HG02798 (cell line): ENCODE measurements at regions not wholly inside any gene's neighbourhood (a gene's known extent, or its start where the extent isn't known, plus 50 kb on each side); places are given as distances from the start of the nearest gene placed in this dataset.
"Not testable (repeated sequence)": the region's sequence is repeated elsewhere in the genome, so short reads cannot be mapped to it uniquely, and the experiment has no call there.

Experiments used
- ATAC-seq: cut with Tn5 transposase; IDR thresholded peaks from one replicate; pipeline ENCODE4 v1.9.1; 2021; ENCODE audit warnings: mild to moderate bottlenecking; ENCODE audit not compliant: unreplicated experiment, poor library complexity

DNA sequence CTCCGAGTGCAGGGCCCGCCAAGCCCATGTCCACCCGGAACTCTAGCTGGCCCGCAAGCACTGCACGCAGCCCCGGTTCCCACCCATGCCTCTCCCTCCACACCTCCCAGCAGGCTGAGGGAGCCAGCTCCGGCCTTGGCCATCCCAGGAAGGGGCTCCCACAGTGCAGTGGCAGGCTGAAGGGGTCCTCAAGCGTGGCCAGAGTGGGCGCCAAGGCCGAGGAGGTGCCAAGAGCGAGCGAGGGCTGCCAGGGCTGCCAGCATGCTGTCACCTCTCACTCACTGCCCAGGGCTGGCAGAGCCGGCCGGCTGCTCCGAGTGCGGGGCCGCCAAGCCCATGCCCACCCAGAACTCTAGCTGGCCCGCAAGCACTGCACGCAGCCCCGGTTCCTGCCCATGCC, 75.5 kb upstream of the TBC1D5 start:
- not testable (repeated sequence) for ATAC-seq

- ATAC-seq, result no peak
Measured at GRCh38 chr3:17817545-17817944, 75.1 kb upstream of the TBC1D5 start.

DNA sequence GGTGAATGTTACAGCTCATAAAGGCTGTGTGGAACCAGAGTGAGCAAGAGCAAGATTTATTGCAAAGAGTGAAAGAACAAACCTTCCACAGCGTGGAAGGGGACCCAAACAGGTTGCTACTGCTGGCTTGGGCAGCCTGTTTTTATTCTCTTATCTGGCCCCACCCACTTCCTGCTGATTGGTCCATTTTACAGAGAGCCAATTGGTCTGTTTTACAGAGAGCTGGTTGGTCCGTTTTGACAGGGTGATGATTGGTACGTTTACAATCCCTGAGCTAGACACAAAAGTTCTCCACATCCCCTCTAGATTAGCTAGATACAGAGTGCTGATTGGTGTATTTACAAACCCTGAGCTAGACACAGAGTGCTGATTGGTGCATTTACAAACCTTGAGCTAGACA, 74.4 kb upstream of the TBC1D5 start:
- ATAC-seq, result not testable (repeated sequence)

DNA sequence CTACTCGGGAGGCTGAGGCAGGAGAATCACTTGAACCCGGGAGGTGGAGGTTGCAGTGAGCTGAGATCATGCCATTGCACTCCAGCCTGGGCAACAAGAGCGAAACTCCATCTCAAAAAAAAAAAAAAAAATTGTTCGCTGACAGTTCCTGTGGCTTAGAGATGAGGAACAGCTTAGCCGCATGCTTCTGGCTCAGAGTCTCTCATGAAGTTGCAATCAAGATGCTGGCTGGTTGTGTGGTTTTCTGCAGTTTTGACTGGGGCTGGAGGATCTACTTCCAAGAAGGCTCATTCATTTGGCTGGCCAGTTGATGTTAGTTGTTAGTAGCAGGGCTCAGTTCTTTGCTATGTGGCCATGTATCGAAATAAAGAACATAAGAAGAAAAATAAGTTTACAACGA, 69.9 kb upstream of the TBC1D5 start:
- ATAC-seq, result not testable (repeated sequence)

GRCh38 chr3:17811646-17812045, 69.2 kb upstream of the TBC1D5 start:
- ATAC-seq, result no peak

DNA sequence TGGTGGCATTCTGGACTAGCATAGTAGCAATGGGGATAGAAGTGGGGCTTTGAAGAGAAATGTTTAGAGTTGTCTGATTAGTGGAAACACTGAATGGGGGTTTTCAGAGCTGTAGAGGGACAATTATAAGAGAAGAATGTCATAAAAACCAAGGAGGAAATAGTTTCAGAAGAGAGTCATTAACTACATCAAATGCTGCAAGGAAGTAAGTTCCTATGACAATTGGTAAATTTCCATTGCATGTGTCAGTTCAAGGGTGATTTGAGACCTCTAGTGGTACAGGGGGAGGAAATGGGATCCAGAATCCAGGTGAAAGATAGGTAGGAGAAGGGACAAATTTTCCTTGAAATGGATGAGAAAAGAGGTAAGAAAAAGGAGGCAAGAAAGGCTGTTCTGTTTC, 68.3 kb upstream of the TBC1D5 start:
- no peak for ATAC-seq

DNA sequence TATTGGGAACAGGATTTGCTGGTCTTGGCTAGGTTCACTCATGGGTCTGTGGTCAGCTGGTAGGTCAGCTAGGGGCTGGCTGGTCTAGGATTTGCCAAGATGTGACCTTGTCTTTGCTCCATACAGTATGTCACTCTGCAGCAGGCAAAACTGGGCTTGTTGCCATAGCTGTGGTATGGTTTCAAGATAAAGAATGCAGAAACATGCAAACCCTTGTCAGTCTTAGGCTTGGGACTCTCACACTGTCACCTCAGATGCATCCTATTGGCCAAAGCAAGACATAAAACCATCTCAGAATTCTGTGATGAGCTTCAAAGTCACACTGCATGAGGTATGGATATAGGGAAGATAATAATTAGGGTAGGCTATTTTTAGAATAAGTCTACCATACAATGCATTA, 66.6 kb upstream of the TBC1D5 start:
- peak; percentile 35 for ATAC-seq

GRCh38 chr3:17806876-17807275, 64.4 kb upstream of the TBC1D5 start:
- ATAC-seq, result no peak

- peak; percentile 33 for ATAC-seq
Measured at GRCh38 chr3:17806201-17806600, 63.8 kb upstream of the TBC1D5 start.

GRCh38 chr3:17805461-17805940, 63.1 kb upstream of the TBC1D5 start:
- no peak for ATAC-seq

GRCh38 chr3:17802950-17803349, 60.5 kb upstream of the TBC1D5 start:
- ATAC-seq, result peak; percentile 52

DNA sequence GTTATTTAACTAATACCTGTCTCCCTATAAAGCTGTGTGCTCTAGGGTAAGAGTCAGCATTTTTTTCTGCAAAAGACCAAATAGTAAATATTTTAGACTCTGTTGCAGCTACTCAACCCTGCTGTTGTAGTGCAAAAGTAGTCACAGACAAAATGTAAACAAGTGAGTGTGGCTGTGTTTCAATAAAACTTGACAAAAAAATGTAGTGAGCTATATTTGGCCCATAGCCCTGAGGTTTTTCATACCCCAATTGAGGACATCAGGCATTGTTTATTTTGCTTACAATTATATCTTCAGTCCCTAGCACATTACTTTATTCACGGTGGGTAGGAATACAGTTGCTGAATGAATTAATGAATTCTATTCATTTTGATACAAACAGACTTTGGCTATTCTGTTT, 58.7 kb upstream of the TBC1D5 start:
- no peak for ATAC-seq

DNA sequence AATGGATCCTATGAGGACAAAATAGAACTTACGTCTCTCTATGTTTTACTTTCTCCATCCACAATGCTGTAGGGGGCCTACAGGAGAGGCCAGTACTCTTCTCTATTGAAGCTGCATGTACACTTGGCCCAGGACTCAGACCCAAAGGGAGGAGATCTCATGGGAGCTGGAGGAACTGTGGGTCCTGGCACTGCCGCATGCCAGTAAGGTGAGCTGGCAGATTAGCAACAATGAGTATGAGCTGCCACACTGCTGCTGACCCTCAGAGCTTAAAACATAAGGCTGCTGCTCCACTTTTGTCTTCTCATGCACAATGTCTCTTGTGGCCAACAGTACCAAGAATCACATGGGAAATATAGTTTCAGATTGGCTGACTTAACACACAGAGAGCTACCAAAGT, 57.8 kb upstream of the TBC1D5 start:
- no peak for ATAC-seq

DNA sequence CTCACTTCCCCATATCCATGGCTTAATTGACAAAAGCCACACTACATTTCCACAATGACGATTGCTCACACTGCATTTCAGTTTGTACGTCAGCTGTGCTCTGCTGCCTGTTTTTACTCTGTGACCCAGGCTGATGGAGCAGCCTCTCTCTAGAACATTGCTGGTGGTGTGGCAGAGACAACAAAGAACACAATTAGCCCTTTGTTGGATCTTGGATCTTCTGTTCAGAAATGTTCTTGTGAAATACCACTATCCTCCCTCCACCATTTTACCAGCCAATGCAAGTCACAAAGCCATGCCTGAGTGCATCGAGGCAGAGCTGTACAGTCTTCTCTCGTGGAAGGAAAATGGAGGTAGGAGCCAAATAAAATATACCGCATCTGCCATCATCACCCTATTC, 56.9 kb upstream of the TBC1D5 start:
- ATAC-seq, result no peak

DNA sequence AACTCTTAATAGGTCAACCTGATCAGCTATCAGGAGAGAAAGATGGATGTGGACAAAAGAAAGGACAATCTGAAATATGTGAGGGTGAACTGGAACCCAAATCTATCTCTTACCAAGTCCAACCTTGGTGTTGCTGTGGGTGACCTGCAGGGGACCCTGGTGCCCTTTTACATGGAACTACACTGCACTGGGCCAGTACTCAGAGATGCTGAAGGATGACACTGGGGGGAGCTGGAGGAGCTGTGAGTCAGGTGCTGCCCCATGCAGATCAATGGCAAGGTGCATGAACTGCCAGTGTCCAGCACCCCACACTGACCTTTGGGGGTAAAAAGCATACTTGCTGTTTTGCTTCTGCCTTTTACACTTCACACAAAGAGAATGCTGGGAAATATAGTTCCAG, 55.6 kb upstream of the TBC1D5 start:
- peak; percentile 36 for ATAC-seq

- ATAC-seq, result no peak
Measured at GRCh38 chr3:17795711-17796110, 53.3 kb upstream of the TBC1D5 start.

- no peak for ATAC-seq
Measured at GRCh38 chr3:17795280-17795679, 52.8 kb upstream of the TBC1D5 start.

GRCh38 chr3:17793542-17794195, 51.2 kb upstream of the TBC1D5 start:
- no peak for ATAC-seq
